ENCODE measurements at regions not wholly inside any gene's neighbourhood (a gene's known extent, or its start where the extent isn't known, plus 50 kb on each side); places are given as distances from the start of the nearest gene placed in this dataset.

- no peak for TF ChIP-seq CTCF (IDR thresholded peaks at IDR 0.05; ENCODE audit: insufficient read depth, low read depth, low read length)
- no peak for DNase-seq (ENCODE audit: low read depth)
- no peak overlapping the region for H3K4me3 ChIP-seq (ENCODE audit: low read depth, low read length)
These were observed 295.0 kb upstream of the LRRC7 start for GRCh38 chr1:69272684-69273083.

GRCh38 chr1:69278923-69279322 is 288.8 kb upstream of the LRRC7 start:
- no peak for DNase-seq (ENCODE audit: low read depth)
- TF ChIP-seq CTCF (IDR thresholded peaks at IDR 0.05; ENCODE audit: insufficient read depth, low read depth, low read length) = no peak
- no peak overlapping the region for H3K4me3 ChIP-seq (ENCODE audit: low read depth, low read length)

GRCh38 chr1:69283516-69283915 is 284.2 kb upstream of the LRRC7 start:
- H3K4me3 ChIP-seq (ENCODE audit: low read depth, low read length) = no peak overlapping the region

GRCh38 chr1:69284508-69284907 is 283.2 kb upstream of the LRRC7 start:
- TF ChIP-seq CTCF (IDR thresholded peaks at IDR 0.05; ENCODE audit: insufficient read depth, low read depth, low read length) = no peak
- H3K4me3 ChIP-seq (ENCODE audit: low read depth, low read length) = no peak overlapping the region
- no peak for DNase-seq (ENCODE audit: low read depth)

More at GRCh38 chr1:69283516-69283915, 284.2 kb upstream of the LRRC7 start:
- DNase-seq (ENCODE audit: low read depth) = no peak
- no peak for TF ChIP-seq CTCF (IDR thresholded peaks at IDR 0.05; ENCODE audit: insufficient read depth, low read depth, low read length)

- no peak overlapping the region for H3K4me3 ChIP-seq (ENCODE audit: low read depth, low read length)
- no peak for TF ChIP-seq CTCF (IDR thresholded peaks at IDR 0.05; ENCODE audit: insufficient read depth, low read depth, low read length)
- DNase-seq (ENCODE audit: low read depth) = no peak
These were observed 279.3 kb upstream of the LRRC7 start for GRCh38 chr1:69288416-69288815.

- H3K4me3 ChIP-seq (ENCODE audit: low read depth, low read length) = no peak overlapping the region
- TF ChIP-seq CTCF (IDR thresholded peaks at IDR 0.05; ENCODE audit: insufficient read depth, low read depth, low read length) = no peak
- peak; percentile 51 for DNase-seq (ENCODE audit: low read depth)
These were observed 277.4 kb upstream of the LRRC7 start for GRCh38 chr1:69290291-69290690.

- no peak for DNase-seq (ENCODE audit: low read depth)
- no peak overlapping the region for H3K4me3 ChIP-seq (ENCODE audit: low read depth, low read length)
- no peak for TF ChIP-seq CTCF (IDR thresholded peaks at IDR 0.05; ENCODE audit: insufficient read depth, low read depth, low read length)
These were observed 276.2 kb upstream of the LRRC7 start for GRCh38 chr1:69291541-69291940.
